DLD1 (cell line): ENCODE measurements at regions not wholly inside any gene's neighbourhood (a gene's known extent, or its start where the extent isn't known, plus 50 kb on each side); places are given as distances from the start of the nearest gene placed in this dataset.

Experiments used
- in situ Hi-C: cut with HindIII; loops from 2 replicates; pipeline ENCODE4 v1.10.0; 2017; ENCODE audit warnings: low sequenced_read_pairs

DNA sequence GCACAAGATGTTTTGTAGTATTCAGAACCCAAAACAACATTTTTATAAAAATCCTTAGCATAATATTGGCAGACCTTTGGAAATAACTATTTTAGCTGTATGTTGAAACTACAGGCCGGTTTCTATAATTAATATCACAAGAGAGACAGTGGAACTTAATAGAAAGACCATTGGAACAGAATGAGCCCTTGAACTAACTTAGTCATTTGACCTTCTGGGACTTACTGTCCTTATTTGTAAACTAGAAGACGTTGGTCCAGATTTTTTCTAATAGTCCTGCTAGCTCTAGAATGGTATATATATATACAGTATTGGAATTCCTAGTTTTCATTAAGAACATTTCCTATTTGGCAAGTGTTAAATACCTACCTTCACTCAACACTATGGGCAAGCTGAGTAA lies 69.5 kb upstream of the ALDH1A1 start:
- in situ Hi-C loops: no loop called here

DNA sequence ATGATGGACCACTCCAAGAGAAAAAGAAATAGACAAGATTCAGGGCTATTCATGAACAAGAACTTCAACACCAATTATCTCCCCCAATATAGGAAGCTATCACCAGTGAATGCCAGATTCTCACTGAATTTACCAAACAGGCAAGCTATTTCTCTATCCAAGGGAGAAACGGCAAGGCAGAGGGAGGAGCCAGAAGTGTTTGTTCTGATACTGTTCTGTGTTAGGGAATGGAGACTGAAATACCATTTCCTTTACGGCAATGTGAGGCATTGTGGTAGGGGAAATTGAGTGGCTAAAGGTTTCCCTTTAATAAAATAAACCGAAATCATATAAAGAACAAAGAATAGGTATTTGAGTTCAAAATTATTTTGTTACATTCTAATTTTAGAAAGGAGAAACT lies 68.0 kb upstream of the ALDH1A1 start:
- in situ Hi-C loops: no loop called here

DNA sequence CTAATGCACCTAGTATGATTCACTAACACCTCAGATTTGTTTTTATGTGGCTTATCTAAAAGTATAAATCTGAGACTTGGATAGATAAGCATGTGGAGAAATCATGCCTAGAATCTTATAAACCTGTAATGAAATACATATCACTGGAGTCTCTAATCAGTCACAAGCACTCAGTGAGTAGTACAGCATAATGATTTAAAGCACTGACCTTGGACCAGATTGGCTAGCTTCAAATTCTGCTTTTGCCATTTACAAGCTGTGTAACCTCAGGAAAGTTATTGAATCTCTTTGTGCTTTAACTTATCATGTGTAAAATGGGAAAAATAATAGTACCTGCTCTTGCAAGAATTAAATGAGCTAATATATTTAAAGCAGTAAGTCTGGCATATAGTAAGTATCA lies 61.2 kb upstream of the ALDH1A1 start:
- in situ Hi-C loops: no loop called here

DNA sequence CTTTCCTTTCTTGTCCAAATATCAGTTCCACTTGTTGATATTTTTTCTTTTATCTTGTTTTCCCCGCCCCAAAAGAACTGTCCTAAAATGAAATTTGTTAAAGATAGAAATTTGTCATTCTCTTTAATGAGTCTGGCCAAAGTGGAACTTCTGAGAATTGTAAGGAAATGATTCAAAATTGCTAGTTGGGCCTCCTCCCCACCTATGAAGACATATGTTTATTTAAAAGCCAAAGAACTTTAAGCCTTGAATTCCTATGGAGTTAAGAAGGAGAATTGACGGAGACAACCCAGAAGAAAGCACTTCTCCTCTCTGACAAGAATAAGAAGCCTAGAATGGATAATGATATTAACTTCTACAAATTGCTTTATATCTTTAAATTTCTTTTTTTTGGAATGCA lies 59.1 kb upstream of the ALDH1A1 start:
- in situ Hi-C loops: no loop called here

DNA sequence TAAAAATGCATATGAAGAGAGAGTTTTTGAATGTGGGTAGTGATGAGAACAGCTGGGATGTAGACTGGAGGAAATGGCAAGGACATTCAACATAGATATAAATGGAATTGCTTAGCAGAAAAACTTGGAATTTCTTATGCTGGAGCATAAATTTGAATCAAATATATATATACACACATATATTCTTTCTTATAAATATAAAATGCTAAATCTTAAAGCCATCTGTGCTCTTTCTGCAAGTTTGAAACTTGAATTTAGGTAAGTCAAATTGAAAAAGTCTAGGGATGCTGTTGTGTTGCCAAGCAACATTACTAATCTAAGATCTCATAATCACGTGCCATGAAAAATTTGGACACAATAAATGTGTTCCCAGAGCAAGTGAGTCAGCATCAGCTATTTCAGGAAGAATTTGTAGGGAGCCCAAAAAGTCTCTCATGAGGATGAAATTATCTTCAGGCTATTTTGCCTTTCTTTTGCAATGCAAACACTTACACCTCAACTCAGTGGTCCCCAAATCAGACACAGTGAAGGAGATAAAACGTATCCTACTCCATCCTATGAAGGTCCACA lies 58.4 kb upstream of the ALDH1A1 start:
- in situ Hi-C loops: no loop called here

DNA sequence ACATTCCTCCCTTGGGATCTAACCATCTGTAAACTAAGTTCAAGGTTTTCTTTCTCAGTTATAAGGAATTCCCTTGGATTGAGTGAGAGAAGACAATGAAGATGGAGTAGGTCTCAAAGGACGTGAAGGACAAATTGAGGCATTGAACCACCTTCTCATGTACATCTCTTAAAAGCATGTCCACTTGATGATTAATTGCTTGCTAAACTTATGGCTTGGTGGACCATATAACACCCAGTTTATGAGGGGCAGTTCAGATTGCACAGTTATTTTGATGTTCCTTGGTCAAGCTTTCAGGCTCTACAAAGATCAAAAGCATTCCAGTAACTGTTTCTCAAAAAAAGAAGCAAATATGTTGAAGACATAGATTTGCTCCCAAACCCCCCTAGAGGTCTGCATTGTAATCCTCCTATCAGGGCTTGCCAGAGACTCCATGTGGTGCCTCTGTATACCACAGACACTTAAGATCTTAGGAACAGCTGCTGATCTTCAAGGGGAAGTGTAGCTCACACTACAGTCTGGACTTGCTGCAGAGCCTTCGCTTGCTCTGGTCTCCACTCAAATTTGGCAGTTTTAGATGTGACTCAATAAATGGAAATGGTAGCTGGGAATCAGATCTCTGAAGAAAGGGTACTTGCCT lies 56.9 kb upstream of the ALDH1A1 start:
- in situ Hi-C loops: no loop called here

DNA sequence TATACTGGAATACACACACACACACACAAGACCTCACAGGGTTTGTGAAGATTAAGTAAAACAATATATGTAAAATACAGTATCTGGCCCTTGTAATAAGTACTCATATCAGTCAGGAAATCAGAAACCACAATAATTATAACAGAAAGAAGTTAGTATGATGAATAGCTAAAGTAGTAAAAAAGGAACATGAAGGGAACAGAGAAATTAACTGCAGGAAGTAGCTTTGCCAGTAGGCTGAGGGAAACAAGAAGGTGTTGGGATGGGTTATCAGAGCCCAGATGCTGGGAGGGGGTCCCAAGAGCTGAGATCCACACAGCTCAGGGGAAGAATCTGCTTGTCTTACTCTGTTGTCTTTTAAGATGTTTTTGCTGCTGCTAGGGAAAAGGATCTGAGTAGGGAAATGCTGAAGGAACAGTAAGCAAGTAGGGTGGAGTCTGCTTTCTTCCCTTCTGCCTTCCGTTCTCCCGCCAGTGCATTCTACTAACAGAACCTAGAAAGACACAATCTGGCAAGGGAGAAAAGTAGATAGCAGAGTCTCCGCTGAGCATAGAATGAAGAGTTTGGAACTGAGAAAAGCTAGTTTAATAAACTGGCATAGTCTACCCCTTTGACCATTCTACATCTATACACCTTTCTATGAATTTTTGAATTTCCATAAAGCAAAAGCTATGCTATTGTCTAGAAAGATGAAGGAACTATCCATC lies 55.3 kb upstream of the ALDH1A1 start:
- in situ Hi-C loops: no loop called here

DNA sequence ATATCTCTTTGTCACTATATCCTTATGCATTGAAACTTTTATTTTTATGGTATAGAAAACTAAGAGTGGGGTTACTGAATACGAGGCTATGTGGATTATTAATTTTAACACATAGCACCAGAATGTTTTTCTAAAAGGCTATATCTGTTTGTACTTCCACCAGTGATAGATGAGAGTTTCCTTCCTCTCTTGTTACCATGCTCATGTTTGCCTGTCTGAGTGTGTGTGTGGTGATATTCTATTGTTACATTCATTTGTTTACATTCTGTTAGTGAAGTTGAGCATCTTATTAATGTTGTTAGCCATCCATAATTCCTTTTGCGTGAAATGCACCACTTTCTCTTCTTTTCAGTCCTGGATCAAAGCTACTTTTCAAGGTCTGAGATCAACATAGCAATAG lies 54.1 kb upstream of the ALDH1A1 start:
- in situ Hi-C loops: no loop called here
